ENCODE measurements at regions not wholly inside any gene's neighbourhood (a gene's known extent, or its start where the extent isn't known, plus 50 kb on each side); places are given as distances from the start of the nearest gene placed in this dataset.

DNA sequence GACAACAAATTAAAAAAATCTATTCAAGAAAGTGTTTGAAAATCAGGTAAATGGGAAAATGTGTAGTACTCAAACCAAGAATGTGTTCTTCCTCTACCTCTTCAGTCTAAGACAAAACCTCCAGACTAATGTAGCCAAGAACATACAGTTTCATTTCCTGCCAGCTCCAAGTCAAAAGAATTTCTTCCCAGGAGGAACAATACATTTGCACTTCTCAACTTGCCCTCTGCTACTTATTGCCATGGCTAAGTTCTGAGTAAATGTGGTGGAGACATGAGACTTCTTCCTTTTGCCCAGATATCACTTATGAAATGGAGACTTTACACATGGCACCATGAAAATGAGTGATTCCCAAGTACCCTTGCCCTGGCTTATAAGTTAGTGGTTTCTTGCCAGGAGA is 2112.2 kb upstream of the C9orf72 start:
- TF ChIP-seq POLR2A (IDR thresholded peaks at IDR 0.05; ENCODE audit: low read depth, low read length) (no peak), EZH2 (IDR thresholded peaks at IDR 0.05; ENCODE audit: borderline replicate concordance, low read depth, low read length, severe bottlenecking) (no peak), POLR2AphosphoS5 (IDR thresholded peaks at IDR 0.05; ENCODE audit: insufficient read depth, low read depth, low read length) (no peak), JUN (IDR thresholded peaks at IDR 0.05; ENCODE audit: borderline replicate concordance, insufficient read depth, insufficient read length, low read depth) (no peak)
- TF ChIP-seq, protein P1, sequence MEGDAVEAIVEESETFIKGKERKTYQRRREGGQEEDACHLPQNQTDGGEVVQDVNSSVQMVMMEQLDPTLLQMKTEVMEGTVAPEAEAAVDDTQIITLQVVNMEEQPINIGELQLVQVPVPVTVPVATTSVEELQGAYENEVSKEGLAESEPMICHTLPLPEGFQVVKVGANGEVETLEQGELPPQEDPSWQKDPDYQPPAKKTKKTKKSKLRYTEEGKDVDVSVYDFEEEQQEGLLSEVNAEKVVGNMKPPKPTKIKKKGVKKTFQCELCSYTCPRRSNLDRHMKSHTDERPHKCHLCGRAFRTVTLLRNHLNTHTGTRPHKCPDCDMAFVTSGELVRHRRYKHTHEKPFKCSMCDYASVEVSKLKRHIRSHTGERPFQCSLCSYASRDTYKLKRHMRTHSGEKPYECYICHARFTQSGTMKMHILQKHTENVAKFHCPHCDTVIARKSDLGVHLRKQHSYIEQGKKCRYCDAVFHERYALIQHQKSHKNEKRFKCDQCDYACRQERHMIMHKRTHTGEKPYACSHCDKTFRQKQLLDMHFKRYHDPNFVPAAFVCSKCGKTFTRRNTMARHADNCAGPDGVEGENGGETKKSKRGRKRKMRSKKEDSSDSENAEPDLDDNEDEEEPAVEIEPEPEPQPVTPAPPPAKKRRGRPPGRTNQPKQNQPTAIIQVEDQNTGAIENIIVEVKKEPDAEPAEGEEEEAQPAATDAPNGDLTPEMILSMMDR (IDR thresholded peaks at IDR 0.05; ENCODE audit: extremely low read depth in 1 of 2, insufficient read depth in 1 of 2, low read depth in 1 of 2, low read length in 2 of 2) = no peak
- TF ChIP-seq, protein P2, sequence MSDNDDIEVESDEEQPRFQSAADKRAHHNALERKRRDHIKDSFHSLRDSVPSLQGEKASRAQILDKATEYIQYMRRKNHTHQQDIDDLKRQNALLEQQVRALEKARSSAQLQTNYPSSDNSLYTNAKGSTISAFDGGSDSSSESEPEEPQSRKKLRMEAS (IDR thresholded peaks at IDR 0.05; ENCODE audit: insufficient read depth, insufficient read length) = no peak
